OCI-LY7 (cell line): ENCODE measurements at regions not wholly inside any gene's neighbourhood (a gene's known extent, or its start where the extent isn't known, plus 50 kb on each side); places are given as distances from the start of the nearest gene placed in this dataset.

Source experiments
- EZH2phosphoT487 ChIP-seq: fragments of 200-600 bp; sonication (generic); IDR thresholded peaks from 2 replicates; pipeline ENCODE4 v1.6.1; 2018; ENCODE audit warnings: low read depth, borderline replicate concordance, mild to moderate bottlenecking, mixed run types, antibody characterized with exemption, low read length, moderate library complexity, mixed read lengths
- TF ChIP-seq, protein P1 (sequence below): fragments of 200-600 bp; sonication (generic); conservative IDR thresholded peaks from 2 replicates; pipeline ENCODE4 v1.5.1; 2014; ENCODE audit warnings: mild to moderate bottlenecking, antibody characterized with exemption, low read length, moderate library complexity, mixed read lengths

- TF ChIP-seq, protein P1, sequence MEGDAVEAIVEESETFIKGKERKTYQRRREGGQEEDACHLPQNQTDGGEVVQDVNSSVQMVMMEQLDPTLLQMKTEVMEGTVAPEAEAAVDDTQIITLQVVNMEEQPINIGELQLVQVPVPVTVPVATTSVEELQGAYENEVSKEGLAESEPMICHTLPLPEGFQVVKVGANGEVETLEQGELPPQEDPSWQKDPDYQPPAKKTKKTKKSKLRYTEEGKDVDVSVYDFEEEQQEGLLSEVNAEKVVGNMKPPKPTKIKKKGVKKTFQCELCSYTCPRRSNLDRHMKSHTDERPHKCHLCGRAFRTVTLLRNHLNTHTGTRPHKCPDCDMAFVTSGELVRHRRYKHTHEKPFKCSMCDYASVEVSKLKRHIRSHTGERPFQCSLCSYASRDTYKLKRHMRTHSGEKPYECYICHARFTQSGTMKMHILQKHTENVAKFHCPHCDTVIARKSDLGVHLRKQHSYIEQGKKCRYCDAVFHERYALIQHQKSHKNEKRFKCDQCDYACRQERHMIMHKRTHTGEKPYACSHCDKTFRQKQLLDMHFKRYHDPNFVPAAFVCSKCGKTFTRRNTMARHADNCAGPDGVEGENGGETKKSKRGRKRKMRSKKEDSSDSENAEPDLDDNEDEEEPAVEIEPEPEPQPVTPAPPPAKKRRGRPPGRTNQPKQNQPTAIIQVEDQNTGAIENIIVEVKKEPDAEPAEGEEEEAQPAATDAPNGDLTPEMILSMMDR = no peak
- TF ChIP-seq EZH2phosphoT487 = no peak
Observed at GRCh38 chr13:68490594-68490993, 1260.5 kb upstream of the PCDH9 start.
